ENCODE measurements at regions not wholly inside any gene's neighbourhood (a gene's known extent, or its start where the extent isn't known, plus 50 kb on each side); places are given as distances from the start of the nearest gene placed in this dataset.
"Not testable (repeated sequence)": the region's sequence is repeated elsewhere in the genome, so short reads cannot be mapped to it uniquely, and the experiment has no call there.

- no peak for DNase-seq
- Mint-ChIP-seq H3K36me3 (ENCODE audit: low read depth) (peaks cover 1% of the 10 kb centered on the region), H3K4me1 (ENCODE audit: low read depth) (peaks cover 4% of the 10 kb centered on the region), H3K9me3 (peaks cover 14% of the 10 kb centered on the region), H3K27me3 (peaks cover 4% of the 10 kb centered on the region), H3K4me3 (no peak overlapping the region), H3K27ac (no peak overlapping the region)
Observed at GRCh38 chr9:38175423-38175822, 106.4 kb upstream of the SHB start.

- peaks cover 1% of the 10 kb centered on the region for H3K36me3 Mint-ChIP-seq (ENCODE audit: low read depth)
- DNase-seq, result no peak
- H3K27ac Mint-ChIP-seq, result no peak overlapping the region
- H3K4me1 Mint-ChIP-seq (ENCODE audit: low read depth), result peaks cover 2% of the 10 kb centered on the region
- H3K27me3 Mint-ChIP-seq, result no peaks in the 10 kb centered on the region
- no peak overlapping the region for H3K4me3 Mint-ChIP-seq
- peaks cover 22% of the 10 kb centered on the region for H3K9me3 Mint-ChIP-seq
Observed at GRCh38 chr9:38172586-38172985, 103.6 kb upstream of the SHB start.

GRCh38 chr9:38171926-38172325, 102.9 kb upstream of the SHB start:
- H3K4me1 Mint-ChIP-seq (ENCODE audit: low read depth), result peaks cover 2% of the 10 kb centered on the region
- no peak for DNase-seq
- H3K27ac Mint-ChIP-seq, result no peak overlapping the region
- peaks cover 1% of the 10 kb centered on the region for H3K27me3 Mint-ChIP-seq
- H3K4me3 Mint-ChIP-seq, result no peak overlapping the region
- H3K36me3 Mint-ChIP-seq (ENCODE audit: low read depth), result peaks cover 1% of the 10 kb centered on the region
- H3K9me3 Mint-ChIP-seq, result peaks cover 22% of the 10 kb centered on the region

- peak overlapping the region; percentile 41 for H3K27ac Mint-ChIP-seq
- H3K9me3 Mint-ChIP-seq, result peaks cover 22% of the 10 kb centered on the region
- H3K27me3 Mint-ChIP-seq, result peaks cover 5% of the 10 kb centered on the region
- H3K4me1 Mint-ChIP-seq (ENCODE audit: low read depth), result peaks cover 2% of the 10 kb centered on the region
- peaks cover 1% of the 10 kb centered on the region for H3K36me3 Mint-ChIP-seq (ENCODE audit: low read depth)
- H3K4me3 Mint-ChIP-seq, result no peak overlapping the region
- no peak for DNase-seq
Observed at GRCh38 chr9:38171538-38171884, 102.5 kb upstream of the SHB start.

GRCh38 chr9:38170763-38171537, 101.9 kb upstream of the SHB start:
- DNase-seq; H3K36me3 Mint-ChIP-seq (ENCODE audit: low read depth): not testable (repeated sequence)

GRCh38 chr9:38170155-38170554, 101.1 kb upstream of the SHB start:
- H3K4me3 Mint-ChIP-seq; DNase-seq; H3K4me1 Mint-ChIP-seq (ENCODE audit: low read depth); H3K27me3 Mint-ChIP-seq; H3K27ac Mint-ChIP-seq; H3K36me3 Mint-ChIP-seq (ENCODE audit: low read depth): not testable (repeated sequence)
- peaks cover 22% of the 10 kb centered on the region for H3K9me3 Mint-ChIP-seq

More at GRCh38 chr9:38170763-38171537, 101.9 kb upstream of the SHB start:
- Mint-ChIP-seq H3K9me3 (peaks cover 22% of the 10 kb centered on the region), H3K27ac (peak overlapping the region; percentile 81)
- not testable (repeated sequence) for H3K4me1 Mint-ChIP-seq (ENCODE audit: low read depth); H3K4me3 Mint-ChIP-seq; H3K27me3 Mint-ChIP-seq

- Mint-ChIP-seq H3K27ac (no peak overlapping the region), H3K36me3 (ENCODE audit: low read depth) (peaks cover under 1% of the 10 kb centered on the region), H3K4me3 (no peak overlapping the region), H3K27me3 (peaks cover 10% of the 10 kb centered on the region), H3K4me1 (ENCODE audit: low read depth) (peaks cover 4% of the 10 kb centered on the region), H3K9me3 (peaks cover 16% of the 10 kb centered on the region)
- no peak for DNase-seq
Observed at GRCh38 chr9:38166501-38166900, 97.5 kb upstream of the SHB start.

- Mint-ChIP-seq H3K27ac (no peak overlapping the region), H3K4me3 (no peak overlapping the region), H3K27me3 (peaks cover 10% of the 10 kb centered on the region), H3K36me3 (ENCODE audit: low read depth) (no peaks in the 10 kb centered on the region), H3K4me1 (ENCODE audit: low read depth) (peaks cover 2% of the 10 kb centered on the region), H3K9me3 (peaks cover 7% of the 10 kb centered on the region)
- no peak for DNase-seq
Observed at GRCh38 chr9:38164659-38165221, 95.7 kb upstream of the SHB start.

- no peak for DNase-seq
- no peaks in the 10 kb centered on the region for H3K9me3 Mint-ChIP-seq
- H3K4me1 Mint-ChIP-seq (ENCODE audit: low read depth), result peaks cover 2% of the 10 kb centered on the region
- H3K27ac Mint-ChIP-seq, result no peak overlapping the region
- H3K4me3 Mint-ChIP-seq, result no peak overlapping the region
- peaks cover 10% of the 10 kb centered on the region for H3K27me3 Mint-ChIP-seq
- H3K36me3 Mint-ChIP-seq (ENCODE audit: low read depth), result no peaks in the 10 kb centered on the region
Observed at GRCh38 chr9:38163518-38163917, 94.5 kb upstream of the SHB start.

- no peak for DNase-seq
- Mint-ChIP-seq H3K4me1 (ENCODE audit: low read depth) (peaks cover 2% of the 10 kb centered on the region), H3K4me3 (no peak overlapping the region), H3K27me3 (peaks cover 10% of the 10 kb centered on the region), H3K36me3 (ENCODE audit: low read depth) (no peaks in the 10 kb centered on the region), H3K9me3 (no peaks in the 10 kb centered on the region), H3K27ac (no peak overlapping the region)
Observed at GRCh38 chr9:38162332-38163211, 93.5 kb upstream of the SHB start.

- Mint-ChIP-seq H3K27me3 (peaks cover 3% of the 10 kb centered on the region), H3K36me3 (ENCODE audit: low read depth) (no peaks in the 10 kb centered on the region), H3K4me3 (no peak overlapping the region), H3K27ac (no peak overlapping the region), H3K9me3 (no peaks in the 10 kb centered on the region), H3K4me1 (ENCODE audit: low read depth) (peaks cover 2% of the 10 kb centered on the region)
- DNase-seq, result peak; percentile 64
Observed at GRCh38 chr9:38160613-38161215, 91.7 kb upstream of the SHB start.

GRCh38 chr9:38159599-38159998, 90.6 kb upstream of the SHB start:
- Mint-ChIP-seq H3K4me3 (no peak overlapping the region), H3K27me3 (peaks cover under 1% of the 10 kb centered on the region), H3K36me3 (ENCODE audit: low read depth) (no peaks in the 10 kb centered on the region), H3K27ac (no peak overlapping the region), H3K4me1 (ENCODE audit: low read depth) (peaks cover under 1% of the 10 kb centered on the region), H3K9me3 (no peaks in the 10 kb centered on the region)
- no peak for DNase-seq

- no peaks in the 10 kb centered on the region for H3K9me3 Mint-ChIP-seq
Observed at GRCh38 chr9:38158628-38159027, 89.6 kb upstream of the SHB start.

GRCh38 chr9:38157711-38158110, 88.7 kb upstream of the SHB start:
- Mint-ChIP-seq H3K4me3 (no peak overlapping the region), H3K27me3 (no peaks in the 10 kb centered on the region), H3K4me1 (ENCODE audit: low read depth) (no peaks in the 10 kb centered on the region), H3K9me3 (no peaks in the 10 kb centered on the region), H3K27ac (no peak overlapping the region), H3K36me3 (ENCODE audit: low read depth) (no peaks in the 10 kb centered on the region)
- no peak for DNase-seq

More at GRCh38 chr9:38158628-38159027, 89.6 kb upstream of the SHB start:
- no peaks in the 10 kb centered on the region for H3K4me1 Mint-ChIP-seq (ENCODE audit: low read depth)
- H3K27me3 Mint-ChIP-seq, result no peaks in the 10 kb centered on the region
- no peak overlapping the region for H3K27ac Mint-ChIP-seq
- DNase-seq, result no peak
- H3K36me3 Mint-ChIP-seq (ENCODE audit: low read depth), result no peaks in the 10 kb centered on the region
- no peak overlapping the region for H3K4me3 Mint-ChIP-seq
